ENCODE measurements at regions not wholly inside any gene's neighbourhood (a gene's known extent, or its start where the extent isn't known, plus 50 kb on each side); places are given as distances from the start of the nearest gene placed in this dataset.
A peak's percentile ranks its signal among the peaks of the same experiment; 100 is the strongest.

DNA sequence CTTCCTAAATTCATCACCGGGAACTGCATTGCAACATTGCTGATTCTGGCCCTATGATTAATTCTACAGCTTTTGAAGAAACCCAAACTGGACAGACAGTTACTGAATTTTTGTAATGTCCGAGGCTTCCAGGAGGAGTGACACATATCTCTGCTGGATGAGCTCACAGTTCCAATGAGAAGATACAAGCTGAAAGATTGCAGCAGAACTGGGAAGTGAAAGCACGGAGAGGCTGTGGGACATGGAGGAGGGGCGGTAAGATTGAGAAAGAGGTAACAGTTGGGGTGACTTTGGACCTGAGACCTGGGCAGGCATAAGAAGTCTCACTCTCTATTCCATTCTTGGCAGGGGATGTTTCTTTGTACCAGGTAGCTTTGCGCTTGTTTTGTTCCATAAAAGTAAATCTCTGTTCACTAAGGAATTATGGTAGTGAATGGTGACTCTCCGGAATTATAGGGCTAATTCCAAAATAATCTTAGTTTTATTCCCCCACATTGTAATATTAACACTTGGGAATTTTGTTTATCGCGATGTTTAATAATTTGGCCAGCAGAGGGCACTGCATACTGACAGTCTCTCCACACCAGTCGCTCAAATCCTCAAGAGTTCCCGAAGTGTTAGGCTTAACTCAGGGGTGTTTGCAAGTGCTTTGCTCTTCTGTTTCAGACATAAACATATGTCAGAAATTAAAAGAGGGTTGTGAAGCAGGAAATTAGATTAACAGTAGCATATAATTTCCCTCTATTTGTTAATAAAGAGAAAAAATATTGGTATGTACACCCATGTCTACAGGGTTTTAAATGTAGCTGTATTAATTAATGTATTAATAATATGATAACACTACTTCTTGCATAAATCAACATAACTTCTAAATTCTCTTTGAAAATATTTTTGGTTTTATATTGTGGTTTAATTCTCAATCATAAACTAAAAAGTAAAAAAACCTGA, 201.4 kb downstream of the SOCS6 start:
- peak; percentile 8 to 26 for DNase-seq

GRCh38 chr18:70489571-70489970, 200.7 kb downstream of the SOCS6 start:
- DNase-seq: no peak

GRCh38 chr18:70469916-70470315, 181.1 kb downstream of the SOCS6 start:
- DNase-seq: no peak

DNA sequence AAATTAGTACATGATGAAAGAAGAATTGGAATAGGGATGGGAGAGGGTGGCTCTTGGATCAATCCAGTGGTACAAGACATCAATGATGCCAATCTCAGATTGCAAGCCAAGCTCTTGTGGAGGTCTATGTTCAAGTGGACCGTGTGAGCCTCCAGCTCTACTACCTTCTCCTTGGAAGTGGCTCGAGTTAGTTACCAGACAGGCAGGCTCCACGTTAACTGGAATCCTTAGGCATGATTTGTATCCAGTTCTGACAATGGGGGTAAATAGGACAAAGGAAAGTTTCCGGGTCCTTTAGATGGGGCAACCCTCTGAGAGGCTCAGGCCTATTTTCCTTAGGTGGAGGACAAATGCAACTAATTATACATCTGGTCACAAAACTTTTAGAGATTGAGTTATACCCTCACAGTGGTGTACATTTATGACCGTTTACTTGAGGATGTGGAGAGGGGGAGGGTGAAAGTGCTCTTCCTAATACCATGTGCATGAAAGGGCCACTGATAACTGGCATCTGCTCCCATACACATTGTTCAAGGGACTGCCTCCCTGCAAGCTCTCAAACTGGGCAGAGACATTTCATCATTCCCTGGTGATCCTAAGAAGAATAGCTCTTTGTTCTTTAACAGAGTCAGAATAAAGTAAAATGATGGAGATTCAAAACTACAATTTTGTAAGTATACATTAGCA, 180.2 kb downstream of the SOCS6 start:
- DNase-seq: no peak

GRCh38 chr18:70464343-70465114, 175.7 kb downstream of the SOCS6 start:
- peak; percentile 29 to 46 for DNase-seq

- DNase-seq: no peak
These were observed 174.2 kb downstream of the SOCS6 start for GRCh38 chr18:70463085-70463484.

- DNase-seq: no peak
These were observed 173.2 kb downstream of the SOCS6 start for GRCh38 chr18:70462078-70462439.

DNA sequence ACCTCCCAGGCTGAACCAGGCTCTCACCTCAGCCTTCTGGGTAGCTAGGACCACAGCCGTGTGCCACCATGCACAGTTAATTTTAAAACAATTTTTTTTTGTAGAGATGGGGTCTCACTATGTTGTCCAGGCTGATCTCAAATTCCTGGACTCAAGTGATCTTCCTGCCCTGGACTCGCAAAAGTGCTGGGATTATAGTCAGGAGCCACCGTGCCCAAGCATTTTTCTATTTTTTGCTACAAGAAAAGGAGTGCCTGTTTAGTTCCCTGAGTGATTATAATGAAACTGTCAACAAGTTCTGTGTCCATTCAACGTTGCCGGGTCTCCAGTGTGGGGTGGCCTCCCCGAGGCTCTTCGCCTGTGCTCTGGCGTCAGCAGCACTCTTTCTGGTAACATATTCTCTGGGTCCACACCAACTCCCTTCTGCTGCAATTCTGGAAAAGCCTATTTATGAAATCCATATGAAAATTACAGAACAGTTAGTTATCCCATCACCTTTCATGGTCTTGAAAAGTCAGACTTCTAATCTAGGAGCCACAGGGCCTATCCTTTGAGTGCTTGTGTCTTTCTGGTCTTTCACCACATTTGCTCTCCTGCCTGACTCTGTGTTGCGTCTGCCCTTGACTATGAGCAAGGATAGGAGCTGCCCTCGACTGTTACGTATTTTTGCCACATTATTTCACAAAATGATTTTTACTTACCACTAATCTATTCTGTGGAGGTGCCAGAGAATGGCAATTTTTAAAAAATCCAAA, 172.7 kb downstream of the SOCS6 start:
- DNase-seq: no peak

DNA sequence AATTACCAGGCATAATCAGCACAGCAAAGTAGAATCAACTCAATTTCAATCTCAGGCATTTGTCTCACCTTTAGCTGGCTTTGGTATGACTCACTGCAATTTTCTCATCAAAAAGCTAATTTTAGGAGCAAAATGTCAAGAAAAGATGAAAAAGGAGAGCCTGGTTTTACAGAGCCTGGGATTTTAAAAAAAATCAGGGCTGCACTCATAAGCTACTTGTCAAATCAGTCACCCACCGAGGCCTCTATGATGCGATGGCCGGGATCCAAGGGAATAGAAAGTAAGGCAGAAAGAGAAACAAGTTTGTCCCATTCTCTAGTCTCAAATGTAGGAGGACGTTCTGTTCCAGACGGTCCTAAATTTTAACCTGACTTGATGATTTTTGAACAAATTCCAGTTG, 170.9 kb downstream of the SOCS6 start:
- DNase-seq: no peak

- no peak for DNase-seq
These were observed 170.4 kb downstream of the SOCS6 start for GRCh38 chr18:70459251-70459650.

DNA sequence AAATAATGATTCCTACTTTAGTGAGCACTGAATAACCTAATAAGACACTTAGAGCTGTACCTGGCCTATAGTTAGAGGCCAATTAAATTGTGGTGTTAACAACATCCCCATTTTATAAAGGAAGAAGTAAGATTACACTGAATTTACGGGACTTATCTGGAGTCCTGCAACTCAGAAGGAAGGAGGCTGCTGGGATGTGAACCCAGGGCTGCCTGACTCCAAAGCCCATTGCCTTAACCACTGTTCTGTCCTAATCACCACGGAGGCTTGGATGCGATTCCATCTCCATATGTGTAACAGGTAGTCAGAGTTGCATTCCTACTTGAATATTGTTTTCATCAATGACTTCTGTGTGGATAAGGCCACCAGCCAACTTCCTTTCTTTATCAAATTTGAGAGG, 168.9 kb downstream of the SOCS6 start:
- DNase-seq: no peak

DNA sequence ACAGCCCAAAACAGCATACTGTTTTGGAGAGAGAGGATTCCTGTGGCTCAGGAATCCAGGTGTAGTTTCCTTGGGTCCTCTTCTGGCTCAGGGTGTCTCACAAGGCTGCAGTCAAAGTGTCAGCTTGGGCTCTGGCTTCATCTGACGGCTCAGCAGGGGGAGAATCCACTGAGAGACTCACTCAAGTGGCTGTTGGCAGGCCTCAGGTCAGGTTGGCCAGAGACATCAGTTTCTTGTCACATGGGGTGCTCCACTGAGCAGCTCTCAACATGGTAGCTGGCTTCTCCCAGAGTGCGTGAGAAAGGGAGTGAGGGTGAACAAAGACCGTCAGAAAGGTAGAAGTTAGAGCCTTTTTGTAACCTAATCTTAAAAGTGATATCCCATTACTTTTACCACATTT, 168.4 kb downstream of the SOCS6 start:
- DNase-seq: no peak

DNA sequence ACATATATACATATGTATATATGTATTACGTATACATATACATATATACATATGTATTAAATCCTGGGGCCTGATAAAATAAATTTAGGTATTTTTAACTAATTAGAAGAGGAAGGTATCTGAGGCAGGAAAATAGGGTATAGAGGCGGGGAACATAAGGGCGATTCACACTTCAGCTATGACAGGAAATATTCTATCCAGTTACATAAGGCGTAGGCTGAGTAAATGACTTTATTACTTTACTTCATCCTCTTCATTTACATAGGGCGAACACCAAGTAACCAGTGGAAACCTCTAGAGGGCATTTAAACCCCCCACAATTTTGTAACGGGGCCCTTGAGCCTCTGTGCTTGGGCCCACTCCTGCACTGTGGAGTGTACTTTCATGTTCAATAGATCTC, 167.5 kb downstream of the SOCS6 start:
- no peak for DNase-seq

DNA sequence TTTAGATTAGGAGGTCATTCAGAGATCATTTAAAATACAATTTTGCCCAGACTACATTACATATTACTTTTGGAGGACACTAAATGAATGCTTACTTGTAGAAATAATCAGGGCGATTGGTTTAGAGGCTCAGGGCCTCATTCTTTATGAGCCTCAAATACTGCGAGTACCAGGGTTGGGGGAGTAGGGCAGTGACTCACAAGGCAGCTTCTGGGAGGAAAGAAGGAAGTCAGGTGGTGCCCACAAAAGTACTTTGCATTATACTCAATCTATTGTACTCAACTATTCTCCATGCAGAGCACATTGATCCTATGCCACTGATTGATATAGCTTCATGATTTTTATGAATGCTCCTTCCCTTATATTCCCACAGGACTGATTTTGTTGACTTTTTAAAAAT, 166.9 kb downstream of the SOCS6 start:
- DNase-seq: no peak

GRCh38 chr18:70454704-70455322, 166.0 kb downstream of the SOCS6 start:
- DNase-seq: peak in 1 of 2 experiments; percentile 7

DNA sequence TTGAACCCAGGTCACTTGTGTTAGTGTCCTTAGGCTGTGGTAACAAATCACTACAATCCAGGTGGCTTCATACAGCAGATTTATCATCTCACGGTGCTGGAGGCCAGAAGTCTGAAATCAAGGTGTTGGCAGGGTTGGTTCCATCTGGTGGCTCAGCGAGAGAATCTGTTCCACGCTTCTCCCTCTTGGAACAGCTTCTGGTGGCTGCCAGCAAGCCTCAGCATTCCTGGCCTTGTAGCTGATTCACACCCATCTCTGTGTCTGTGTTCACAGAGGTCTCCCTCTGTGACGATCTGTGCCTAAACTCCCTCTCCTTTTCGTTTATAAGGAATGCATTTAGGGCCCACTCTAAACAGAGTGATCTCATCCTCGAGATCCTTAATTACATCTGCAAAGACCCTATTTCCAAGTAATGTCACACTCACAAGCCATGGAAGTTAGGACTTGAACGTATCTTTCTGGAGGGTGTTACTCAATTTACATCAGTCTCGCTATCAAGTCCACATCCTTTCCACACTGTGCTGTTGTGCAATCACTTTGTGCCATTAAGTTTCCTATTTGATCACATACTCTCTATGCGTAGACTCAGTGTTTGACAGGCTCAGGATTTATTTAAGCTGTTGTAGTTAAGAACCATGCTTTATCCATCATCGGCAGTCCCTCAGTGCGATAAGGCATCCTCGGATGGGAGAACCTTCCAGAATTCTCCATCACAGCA, 164.4 kb downstream of the SOCS6 start:
- no peak for DNase-seq

- no peak for DNase-seq
These were observed 163.7 kb downstream of the SOCS6 start for GRCh38 chr18:70452501-70452900.

DNA sequence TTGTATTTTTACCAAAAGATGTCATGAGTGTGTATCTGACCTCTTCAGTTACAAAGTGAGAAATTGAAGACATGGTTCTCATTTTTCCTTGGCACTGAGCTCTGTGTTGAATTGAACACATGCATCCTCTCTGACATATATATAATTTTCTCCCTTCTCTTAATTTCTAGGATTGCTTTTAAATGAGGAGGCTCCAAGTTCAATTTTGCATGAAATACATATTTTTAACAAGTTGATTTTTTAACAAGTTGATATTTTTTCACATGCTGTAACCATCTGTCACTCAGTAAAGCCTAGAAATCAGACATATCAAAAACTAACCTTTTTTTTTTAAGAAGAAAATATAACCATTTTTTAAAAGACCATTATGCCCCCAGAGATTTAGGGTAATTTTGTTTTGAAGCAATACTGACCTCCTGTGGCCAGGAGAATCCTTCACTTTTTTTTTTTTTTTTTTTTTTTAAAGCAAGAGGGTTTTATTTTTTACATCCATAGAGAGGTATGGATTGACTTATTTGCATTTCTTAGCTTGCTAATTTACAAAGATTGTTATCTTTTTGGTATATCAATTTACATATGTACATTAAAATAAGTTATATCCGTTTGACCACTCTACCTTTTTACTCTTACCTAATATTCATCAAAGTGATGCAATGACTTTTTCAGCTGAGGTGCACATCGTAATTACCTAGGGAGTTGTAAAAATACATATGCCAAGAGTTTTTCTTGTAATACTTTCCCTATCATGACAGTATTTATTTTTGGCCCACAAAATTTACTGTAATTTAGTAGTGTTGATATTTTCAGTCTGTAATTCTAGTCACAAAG, 161.8 kb downstream of the SOCS6 start:
- no peak for DNase-seq

DNA sequence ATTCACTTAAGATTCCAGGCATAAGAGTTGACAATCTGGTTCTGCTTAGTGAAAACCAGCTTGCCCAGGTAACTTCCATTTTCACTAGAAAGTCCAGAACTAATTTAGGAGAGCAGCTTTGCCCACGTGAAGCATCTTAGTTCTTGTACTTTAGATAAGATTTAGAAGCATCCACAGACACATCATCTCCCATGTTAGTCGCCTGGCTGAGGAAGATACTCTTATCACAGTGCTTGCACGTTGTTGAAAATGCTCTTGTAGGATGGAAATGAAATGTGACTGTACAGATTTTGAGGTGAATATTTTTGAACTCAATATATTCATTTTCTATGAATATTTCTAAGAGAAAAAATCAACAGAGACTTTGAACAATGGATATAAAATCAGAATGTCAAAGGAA, 159.7 kb downstream of the SOCS6 start:
- DNase-seq: no peak

GRCh38 chr18:70446063-70446462, 157.2 kb downstream of the SOCS6 start:
- no peak for DNase-seq

GRCh38 chr18:70442933-70443332, 154.1 kb downstream of the SOCS6 start:
- DNase-seq: no peak
